ENCODE measurements at regions not wholly inside any gene's neighbourhood (a gene's known extent, or its start where the extent isn't known, plus 50 kb on each side); places are given as distances from the start of the nearest gene placed in this dataset.

GRCh38 chr12:131553096-131553777, 157.7 kb upstream of the SFSWAP start (continued):
- TF ChIP-seq SIN3A (IDR thresholded peaks at IDR 0.05; ENCODE audit: borderline replicate concordance in 2 of 2, control insufficient read depth in 1 of 2, low read depth in 2 of 2, low read length in 2 of 2): no peak
- TF ChIP-seq ZNF561 (CRISPR knock-in tag; conservative IDR thresholded peaks at IDR 0.05): no peak
- no peak for TF ChIP-seq CEBPG (CRISPR knock-in tag; IDR thresholded peaks at IDR 0.05)
- no peak for TF ChIP-seq CEBPG (tag; conservative IDR thresholded peaks at IDR 0.05 in 1 of 2, IDR thresholded peaks at IDR 0.05 in 1 of 2)
- TF ChIP-seq ID3 (CRISPR knock-in tag; IDR thresholded peaks at IDR 0.05): no peak
- TF ChIP-seq ID3 (tag; IDR thresholded peaks at IDR 0.05): no peak
- 0 out of 2 replicates have a peak, but pooled peaks have one; percentile 32 for TF ChIP-seq ZNF239 (CRISPR knock-in tag; IDR thresholded peaks at IDR 0.05)
- no peak for TF ChIP-seq ZNF282 (CRISPR knock-in tag; IDR thresholded peaks at IDR 0.05)
- TF ChIP-seq BMI1 (IDR thresholded peaks at IDR 0.05; ENCODE audit: low read length): no peak
- TF ChIP-seq MBD2 (IDR thresholded peaks at IDR 0.05; ENCODE audit: borderline replicate concordance, low read depth): no peak
- no peak for TF ChIP-seq PCBP1 (IDR thresholded peaks at IDR 0.05; ENCODE audit: low read depth, low read length, poor library complexity, severe bottlenecking)
- no peak for TF ChIP-seq SRSF3 (IDR thresholded peaks at IDR 0.05; ENCODE audit: insufficient read depth, low read length)
- no peak for TF ChIP-seq U2AF2 (optimal IDR thresholded peaks at IDR 0.05; ENCODE audit: low read depth, low read length)
- TF ChIP-seq MTF1 (CRISPR knock-in tag; IDR thresholded peaks at IDR 0.05; ENCODE audit: borderline replicate concordance): no peak
- TF ChIP-seq ZNF212 (CRISPR knock-in tag; IDR thresholded peaks at IDR 0.05): no peak
- TF ChIP-seq, protein P1, sequence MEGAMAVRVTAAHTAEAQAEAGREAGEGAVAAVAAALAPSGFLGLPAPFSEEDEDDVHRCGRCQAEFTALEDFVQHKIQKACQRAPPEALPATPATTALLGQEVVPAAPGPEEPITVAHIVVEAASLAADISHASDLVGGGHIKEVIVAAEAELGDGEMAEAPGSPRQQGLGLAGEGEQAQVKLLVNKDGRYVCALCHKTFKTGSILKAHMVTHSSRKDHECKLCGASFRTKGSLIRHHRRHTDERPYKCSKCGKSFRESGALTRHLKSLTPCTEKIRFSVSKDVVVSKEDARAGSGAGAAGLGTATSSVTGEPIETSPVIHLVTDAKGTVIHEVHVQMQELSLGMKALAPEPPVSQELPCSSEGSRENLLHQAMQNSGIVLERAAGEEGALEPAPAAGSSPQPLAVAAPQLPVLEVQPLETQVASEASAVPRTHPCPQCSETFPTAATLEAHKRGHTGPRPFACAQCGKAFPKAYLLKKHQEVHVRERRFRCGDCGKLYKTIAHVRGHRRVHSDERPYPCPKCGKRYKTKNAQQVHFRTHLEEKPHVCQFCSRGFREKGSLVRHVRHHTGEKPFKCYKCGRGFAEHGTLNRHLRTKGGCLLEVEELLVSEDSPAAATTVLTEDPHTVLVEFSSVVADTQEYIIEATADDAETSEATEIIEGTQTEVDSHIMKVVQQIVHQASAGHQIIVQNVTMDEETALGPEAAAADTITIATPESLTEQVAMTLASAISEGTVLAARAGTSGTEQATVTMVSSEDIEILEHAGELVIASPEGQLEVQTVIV (CRISPR knock-in tag; IDR thresholded peaks at IDR 0.05; ENCODE audit: borderline replicate concordance): no peak
- TF ChIP-seq HNRNPL (IDR thresholded peaks at IDR 0.05; ENCODE audit: low read depth, low read length): no peak
- no peak for TF ChIP-seq ETV5 (CRISPR knock-in tag; IDR thresholded peaks at IDR 0.05; ENCODE audit: low read depth)
- TF ChIP-seq PTRF (tag; IDR thresholded peaks at IDR 0.05): peak; percentile 76; the same call in 1 of the 2 replicates
- TF ChIP-seq ZNF232 (CRISPR knock-in tag; IDR thresholded peaks at IDR 0.05): no peak
- peak; percentile 86 for TF ChIP-seq E2F3 (CRISPR knock-in tag; IDR thresholded peaks at IDR 0.05)
- TF ChIP-seq ZNF780A (CRISPR knock-in tag; IDR thresholded peaks at IDR 0.05): no peak; the same call in 1 of the 2 replicates
- no peak for TF ChIP-seq SMARCC2 (IDR thresholded peaks at IDR 0.05; ENCODE audit: low read depth)
- TF ChIP-seq ZC3H8 (IDR thresholded peaks at IDR 0.05): no peak
- TF ChIP-seq KLF1 (tag; IDR thresholded peaks at IDR 0.05): no peak
- no peak for TF ChIP-seq U2AF1 (optimal IDR thresholded peaks at IDR 0.05; ENCODE audit: low read depth, low read length)
